ENCODE measurements at regions not wholly inside any gene's neighbourhood (a gene's known extent, or its start where the extent isn't known, plus 50 kb on each side); places are given as distances from the start of the nearest gene placed in this dataset.

DNA sequence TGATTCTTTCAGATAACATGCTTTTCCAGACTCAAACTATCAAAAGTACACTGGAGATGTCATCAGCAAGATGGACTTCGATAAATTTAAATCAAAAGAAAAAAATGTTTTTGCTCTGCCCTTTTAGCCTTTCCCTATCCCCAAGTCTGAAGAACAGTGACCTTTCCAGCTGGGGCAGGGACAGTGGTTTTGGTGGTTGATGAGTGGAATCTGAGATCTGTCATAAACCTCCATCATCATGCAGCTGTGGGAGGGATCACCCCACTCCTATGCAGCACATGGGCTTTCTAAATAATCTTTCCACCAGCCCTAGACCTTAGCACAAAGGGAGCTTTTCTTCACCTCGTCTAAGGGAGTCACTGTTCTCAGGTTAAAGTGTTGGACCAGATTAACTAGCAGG is 869.5 kb upstream of the SOX9 start:
- no peak for DNase-seq (ENCODE audit: low read depth in 2 of 2)

- no peak for DNase-seq (ENCODE audit: low read depth in 2 of 2)
Observed at GRCh38 chr17:71251951-71252350, 868.9 kb upstream of the SOX9 start.

GRCh38 chr17:71252436-71252835 is 868.4 kb upstream of the SOX9 start:
- DNase-seq (ENCODE audit: low read depth in 2 of 2), result no peak

DNA sequence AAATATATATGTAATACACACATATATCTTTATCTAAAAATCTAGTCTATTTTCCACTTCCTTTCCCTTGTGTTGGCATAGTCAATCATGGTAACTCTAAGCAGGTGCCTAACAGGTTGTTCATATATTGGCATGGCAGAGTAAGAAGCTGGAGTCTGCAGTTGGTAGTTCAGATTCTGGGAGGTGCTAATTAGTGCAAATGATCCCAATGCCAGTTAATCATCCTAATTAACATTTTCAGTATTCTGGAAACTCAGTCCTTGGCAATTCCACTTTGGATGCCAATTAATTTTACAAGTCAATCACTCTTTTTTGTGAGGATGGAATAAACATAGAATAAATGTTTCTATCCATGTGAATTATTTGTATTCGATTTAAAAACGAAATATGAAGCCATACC is 863.7 kb upstream of the SOX9 start:
- DNase-seq (ENCODE audit: low read depth in 2 of 2), result no peak

GRCh38 chr17:71260366-71260940 is 860.4 kb upstream of the SOX9 start:
- DNase-seq (ENCODE audit: low read depth in 2 of 2), result no peak

- no peak for DNase-seq (ENCODE audit: low read depth in 2 of 2)
Observed at GRCh38 chr17:71262586-71262985, 858.2 kb upstream of the SOX9 start.

DNA sequence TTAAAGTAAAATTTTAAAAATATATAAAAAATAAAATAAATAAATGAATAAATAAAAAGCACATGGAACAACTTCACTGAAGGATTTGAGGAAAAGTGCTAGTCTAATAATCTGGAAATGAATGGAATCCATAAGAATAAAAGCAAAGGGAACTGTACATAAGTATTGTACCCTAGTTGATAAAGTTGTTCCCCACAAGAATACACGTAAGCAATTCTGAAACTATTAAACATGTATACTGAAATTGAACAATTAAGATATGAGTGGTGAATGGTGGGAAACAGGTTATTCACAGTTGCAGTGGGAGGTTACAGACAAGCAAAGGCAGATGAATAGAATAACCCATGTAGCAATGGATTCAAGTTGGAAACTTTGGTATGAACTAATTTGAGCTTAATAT is 853.2 kb upstream of the SOX9 start:
- no peak for DNase-seq (ENCODE audit: low read depth in 2 of 2)

DNA sequence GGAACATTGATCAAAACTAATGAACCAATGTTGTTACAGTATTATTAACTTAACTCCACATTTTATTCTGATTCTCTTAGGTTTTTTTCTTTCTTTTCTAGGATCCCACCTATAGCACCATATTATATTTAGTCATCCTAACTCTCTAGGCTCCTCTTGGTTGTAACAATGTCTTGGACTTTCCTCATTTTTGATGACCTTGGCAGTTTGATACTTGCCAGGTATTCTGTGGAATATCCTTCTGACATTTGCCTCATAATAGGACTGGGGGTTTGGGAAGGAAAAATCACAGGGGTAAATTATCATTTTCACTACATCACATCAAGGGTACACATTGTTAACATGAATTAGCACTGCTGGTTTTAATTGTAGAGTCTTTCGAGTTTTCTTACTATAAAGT is 851.6 kb upstream of the SOX9 start:
- no peak for DNase-seq (ENCODE audit: low read depth in 2 of 2)

GRCh38 chr17:71273441-71273840 is 847.4 kb upstream of the SOX9 start:
- DNase-seq (ENCODE audit: low read depth in 2 of 2), result no peak

- DNase-seq (ENCODE audit: low read depth in 2 of 2), result no peak
Observed at GRCh38 chr17:71276079-71276478, 844.7 kb upstream of the SOX9 start.

GRCh38 chr17:71283486-71283885 is 837.3 kb upstream of the SOX9 start:
- DNase-seq (ENCODE audit: low read depth in 2 of 2), result no peak

DNA sequence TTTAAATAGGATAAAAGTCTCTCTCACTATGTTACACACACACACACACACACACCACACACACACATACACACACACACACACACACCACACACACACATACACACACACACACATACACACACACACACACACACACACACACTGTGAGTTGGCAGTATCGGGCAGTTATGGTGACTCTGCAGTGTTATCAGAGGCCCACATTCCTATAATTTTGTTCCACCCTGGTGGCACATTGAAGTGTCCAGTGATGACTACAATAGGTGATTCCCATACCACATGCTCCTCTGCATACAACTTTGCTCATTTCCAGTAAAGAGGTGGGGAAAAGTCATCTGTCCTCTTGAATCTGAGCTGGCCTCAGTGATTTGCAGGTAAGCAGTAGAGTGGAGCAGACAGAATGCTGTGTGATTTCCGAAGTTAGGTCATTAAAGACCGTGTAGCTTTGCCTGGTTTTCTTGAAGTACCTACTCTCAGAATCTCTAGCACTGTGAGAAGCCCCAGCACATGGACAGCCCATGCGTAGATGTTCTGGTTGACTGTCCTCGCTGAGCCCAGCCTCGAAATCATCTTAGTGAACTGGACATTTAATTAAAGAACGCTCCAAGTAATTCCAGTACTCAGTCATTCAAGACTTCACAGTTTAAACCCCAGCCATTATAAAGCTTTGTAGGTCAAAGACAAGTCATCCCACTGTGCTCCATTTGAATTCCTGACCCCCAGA is 836.6 kb upstream of the SOX9 start:
- DNase-seq (ENCODE audit: low read depth in 2 of 2), result no peak

DNA sequence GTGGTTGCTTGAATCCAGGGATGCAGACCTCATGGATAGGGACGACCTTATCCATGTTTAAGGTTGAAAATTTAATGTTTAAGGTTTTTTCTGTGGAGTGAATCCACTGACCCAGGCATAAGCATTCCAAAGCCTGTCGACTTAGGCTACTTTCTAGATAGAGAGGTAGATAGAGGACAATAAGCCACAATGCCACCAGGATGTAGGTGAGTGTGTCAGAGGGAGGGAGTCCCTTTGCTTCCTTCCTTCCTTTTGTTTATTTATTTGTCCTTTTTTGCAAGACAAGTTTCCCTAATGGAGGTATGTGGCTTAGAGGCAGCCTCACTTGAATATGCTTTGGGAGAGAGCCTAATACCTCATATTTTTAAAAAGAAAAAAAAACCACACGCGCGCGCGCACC is 834.2 kb upstream of the SOX9 start:
- no peak for DNase-seq (ENCODE audit: low read depth in 2 of 2)

GRCh38 chr17:71287071-71287823 is 833.6 kb upstream of the SOX9 start:
- no peak for DNase-seq (ENCODE audit: low read depth in 2 of 2)

DNA sequence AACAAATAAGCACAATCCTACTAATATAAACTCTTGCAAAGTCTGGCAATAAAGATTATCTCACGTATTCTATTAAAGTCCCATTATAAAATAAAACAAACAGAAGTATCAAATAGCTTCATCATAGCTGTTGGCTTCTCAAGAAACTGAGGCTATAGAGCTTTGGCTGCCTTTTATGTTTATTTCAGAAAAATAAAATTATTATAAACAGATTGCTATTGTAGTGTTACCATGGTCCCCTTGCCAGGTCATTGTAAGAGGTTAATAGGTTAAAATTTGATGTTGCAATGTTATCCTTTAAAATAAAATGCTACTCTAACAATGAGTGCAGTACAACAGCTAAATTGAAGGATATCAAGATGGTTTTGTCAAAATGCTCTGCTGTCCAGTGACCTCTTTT is 828.8 kb upstream of the SOX9 start:
- no peak for DNase-seq (ENCODE audit: low read depth in 2 of 2)

- no peak for DNase-seq (ENCODE audit: low read depth in 2 of 2)
Observed at GRCh38 chr17:71296005-71296404, 824.8 kb upstream of the SOX9 start.

GRCh38 chr17:71301063-71301462 is 819.8 kb upstream of the SOX9 start:
- no peak for DNase-seq (ENCODE audit: low read depth in 2 of 2)

DNA sequence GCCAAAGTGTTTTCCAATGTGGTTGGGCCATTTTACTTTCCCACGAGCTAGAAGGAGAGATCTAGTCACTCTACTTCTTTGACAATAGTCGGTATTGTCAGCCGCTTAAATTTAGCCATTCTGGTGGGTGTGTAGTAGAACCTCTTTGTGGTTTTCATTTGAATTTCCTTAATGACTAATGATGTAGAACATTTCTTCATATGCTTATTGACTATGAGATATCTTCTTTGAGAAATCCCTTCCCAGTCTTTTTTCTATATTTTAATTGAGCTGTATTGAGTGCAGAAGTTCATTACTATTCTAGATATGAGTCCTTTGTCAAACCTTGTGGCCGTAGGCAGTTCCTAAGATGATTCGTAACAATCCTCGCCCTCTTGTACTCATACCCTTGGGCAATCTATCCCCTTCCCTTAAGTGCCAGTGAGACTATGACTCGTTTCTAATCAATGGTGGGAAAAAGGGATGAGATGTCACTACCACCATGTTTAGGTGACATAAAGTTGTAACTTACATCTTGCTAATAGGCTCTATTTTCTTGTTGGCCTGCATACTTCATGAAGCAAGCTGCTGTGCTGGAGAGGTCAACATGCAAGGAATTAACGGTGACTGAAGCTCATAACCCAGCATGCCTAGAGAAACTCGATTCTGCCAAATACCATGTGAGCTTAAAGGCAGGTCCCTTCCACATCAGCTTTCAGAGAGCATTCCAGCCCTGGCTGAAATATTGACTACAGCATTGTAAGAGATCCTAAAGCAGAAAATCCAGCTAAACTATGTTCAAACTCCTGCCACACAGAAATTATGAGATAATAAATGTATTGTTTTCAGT is 817.9 kb upstream of the SOX9 start:
- DNase-seq (ENCODE audit: low read depth in 2 of 2), result no peak

- no peak for DNase-seq (ENCODE audit: low read depth in 2 of 2)
Observed at GRCh38 chr17:71304498-71305158, 816.2 kb upstream of the SOX9 start.

DNA sequence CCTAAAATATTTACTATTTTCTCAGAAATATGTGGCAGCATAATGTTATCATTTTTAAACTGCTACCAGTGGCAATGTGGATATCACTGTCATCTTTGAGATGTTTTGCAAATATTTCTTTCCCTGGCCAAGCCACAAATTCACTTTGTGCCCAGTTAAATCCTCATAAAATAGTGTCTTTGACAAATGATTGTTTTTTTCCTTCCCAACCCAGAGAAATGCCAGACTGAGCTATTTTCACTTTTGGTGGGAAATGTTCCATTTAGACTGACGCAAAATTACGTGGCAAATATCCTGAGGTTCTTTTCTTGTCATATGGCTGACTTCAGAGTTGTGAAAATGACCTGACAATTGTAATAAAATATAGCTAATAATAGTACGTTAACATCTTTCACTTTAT is 807.0 kb upstream of the SOX9 start:
- no peak for DNase-seq (ENCODE audit: low read depth in 2 of 2)

DNA sequence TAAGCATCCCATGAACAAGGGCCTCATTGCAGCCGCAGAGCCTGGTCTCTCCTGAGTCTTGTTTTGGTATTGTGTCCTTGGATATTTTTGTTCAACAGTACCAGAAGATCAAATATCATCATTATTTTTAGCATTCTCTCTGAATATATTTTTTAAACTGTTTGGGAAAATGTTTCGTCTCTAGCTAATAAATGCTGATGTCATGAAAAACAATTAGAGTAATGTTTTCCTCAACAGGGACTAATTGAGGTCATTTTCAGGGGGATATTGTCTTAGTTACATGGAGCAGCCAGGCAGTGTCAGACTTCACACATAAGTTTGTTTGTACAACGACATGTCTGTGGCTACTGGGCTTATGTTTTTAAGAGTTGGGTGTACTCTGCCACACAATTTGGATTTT is 805.3 kb upstream of the SOX9 start:
- no peak for DNase-seq (ENCODE audit: low read depth in 2 of 2)

Measured in dermis microvascular lymphatic vessel endothelial cell (primary cell).